K562 (cell line): ENCODE measurements at regions not wholly inside any gene's neighbourhood (a gene's known extent, or its start where the extent isn't known, plus 50 kb on each side); places are given as distances from the start of the nearest gene placed in this dataset.

Experiments
- FOXA1 ChIP-seq: fragments of 450-650 bp; IDR thresholded peaks from 2 replicates; pipeline ENCODE4 v1.6.1; 2016; ENCODE audit warnings: mild to moderate bottlenecking, borderline replicate concordance
- MYBL2 ChIP-seq, 2 experiments: fragments of 450-650 bp in 1 of 2; sonication (generic) in 1 of 2; formaldehyde crosslinking in 1 of 2; IDR thresholded peaks; 2 replicates each; pipeline versions ENCODE4 v1.6.1 to v1.8.1; 2017 to 2022; ENCODE audit warnings: borderline replicate concordance in 1 of 2, inconsistent platforms in 1 of 2, low read depth in 1 of 2, mild to moderate bottlenecking in 1 of 2, missing genetic modification reagents in 1 of 2, moderate library complexity in 1 of 2
- MYC ChIP-seq, 2 experiments: fragments of 250-450 bp in 1 of 2; sonication (Bioruptor Pico) in 1 of 2; IDR thresholded peaks; 2 replicates each; pipeline versions ENCODE4 v1.5.1 to v1.6.1; 2012 to 2021; ENCODE audit warnings: low read depth in 2 of 2, borderline replicate concordance in 1 of 2, improper control_type of control experiment in 1 of 2, low read length in 1 of 2, mild to moderate bottlenecking in 1 of 2, moderate library complexity in 1 of 2
- RAD21 ChIP-seq, 2 experiments: fragments of 250-450 bp in 1 of 2; fragments of 450-650 bp in 1 of 2; sonication (Bioruptor Pico) in 1 of 2; formaldehyde crosslinking in 1 of 2; IDR thresholded peaks in 1 of 2; conservative IDR thresholded peaks in 1 of 2; 2 replicates each; pipeline versions ENCODE4 v1.4.0 to v1.8.0; 2020 to 2022; ENCODE audit warnings: mild to moderate bottlenecking in 2 of 2, moderate library complexity in 1 of 2
- TBP ChIP-seq: optimal IDR thresholded peaks from 2 replicates; pipeline ENCODE3; 2011; ENCODE audit warnings: low read depth, low read length, improper control_type of control experiment
- ZFP1 ChIP-seq: fragments of 450-650 bp; formaldehyde crosslinking; IDR thresholded peaks from 2 replicates; pipeline ENCODE4 v1.4.0; 2020; ENCODE audit warnings: mild to moderate bottlenecking, mixed read lengths
- ZNF263 ChIP-seq: sonication (generic); formaldehyde crosslinking; IDR thresholded peaks from 2 replicates; pipeline ENCODE4 v1.8.0; 2022; ENCODE audit warnings: mild to moderate bottlenecking, missing genetic modification reagents, borderline replicate concordance
- ZNF561 ChIP-seq: fragments of 450-650 bp; formaldehyde crosslinking; conservative IDR thresholded peaks from 2 replicates; pipeline ENCODE4 v1.4.0; 2020; ENCODE audit warnings: mild to moderate bottlenecking, moderate library complexity
- TF ChIP-seq, protein P1 (sequence below), 2 experiments: fragments of 450-650 bp in 1 of 2; sonication (generic) in 1 of 2; formaldehyde crosslinking in 1 of 2; IDR thresholded peaks; 2 replicates each; pipeline versions ENCODE4 v1.7.1 to v1.9.0; 2016 to 2022; ENCODE audit warnings: inconsistent platforms in 1 of 2, mild to moderate bottlenecking in 1 of 2, missing genetic modification reagents in 1 of 2
- TF ChIP-seq, protein P2 (sequence below): fragments of 450-650 bp; formaldehyde crosslinking; conservative IDR thresholded peaks from 2 replicates; pipeline ENCODE4 v1.4.0; 2022; ENCODE audit warnings: mild to moderate bottlenecking, missing genetic modification characterization
- TF ChIP-seq, protein P3 (sequence below): fragments of 450-650 bp; IDR thresholded peaks from 2 replicates; pipeline ENCODE4 v1.7.0; 2016; ENCODE audit warnings: borderline replicate concordance
- TF ChIP-seq, protein P4 (sequence below): sonication (generic); formaldehyde crosslinking; IDR thresholded peaks from 2 replicates; pipeline ENCODE4 v1.8.1; 2022; ENCODE audit warnings: missing genetic modification reagents

DNA sequence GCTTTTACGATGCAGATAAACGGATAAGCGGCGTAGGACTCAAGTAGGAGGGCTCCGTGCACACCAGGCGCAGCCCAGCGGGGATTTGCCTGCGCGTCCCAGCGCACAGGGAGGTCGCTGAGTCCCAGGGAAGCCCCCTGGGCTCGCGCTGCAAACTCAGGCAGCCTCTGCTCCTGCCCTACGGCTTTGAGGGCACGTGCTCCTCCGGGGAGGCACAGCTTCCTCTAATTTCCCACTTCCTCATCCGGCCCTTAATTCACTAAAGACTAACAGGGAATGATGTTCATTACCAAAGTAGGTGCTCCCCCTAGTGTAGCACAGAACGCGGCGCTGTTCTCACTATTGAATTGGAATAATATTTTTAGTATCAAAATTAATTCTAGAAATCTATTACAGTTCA is 825.4 kb downstream of the KCNJ18 start (continued):
- TF ChIP-seq, protein P1, sequence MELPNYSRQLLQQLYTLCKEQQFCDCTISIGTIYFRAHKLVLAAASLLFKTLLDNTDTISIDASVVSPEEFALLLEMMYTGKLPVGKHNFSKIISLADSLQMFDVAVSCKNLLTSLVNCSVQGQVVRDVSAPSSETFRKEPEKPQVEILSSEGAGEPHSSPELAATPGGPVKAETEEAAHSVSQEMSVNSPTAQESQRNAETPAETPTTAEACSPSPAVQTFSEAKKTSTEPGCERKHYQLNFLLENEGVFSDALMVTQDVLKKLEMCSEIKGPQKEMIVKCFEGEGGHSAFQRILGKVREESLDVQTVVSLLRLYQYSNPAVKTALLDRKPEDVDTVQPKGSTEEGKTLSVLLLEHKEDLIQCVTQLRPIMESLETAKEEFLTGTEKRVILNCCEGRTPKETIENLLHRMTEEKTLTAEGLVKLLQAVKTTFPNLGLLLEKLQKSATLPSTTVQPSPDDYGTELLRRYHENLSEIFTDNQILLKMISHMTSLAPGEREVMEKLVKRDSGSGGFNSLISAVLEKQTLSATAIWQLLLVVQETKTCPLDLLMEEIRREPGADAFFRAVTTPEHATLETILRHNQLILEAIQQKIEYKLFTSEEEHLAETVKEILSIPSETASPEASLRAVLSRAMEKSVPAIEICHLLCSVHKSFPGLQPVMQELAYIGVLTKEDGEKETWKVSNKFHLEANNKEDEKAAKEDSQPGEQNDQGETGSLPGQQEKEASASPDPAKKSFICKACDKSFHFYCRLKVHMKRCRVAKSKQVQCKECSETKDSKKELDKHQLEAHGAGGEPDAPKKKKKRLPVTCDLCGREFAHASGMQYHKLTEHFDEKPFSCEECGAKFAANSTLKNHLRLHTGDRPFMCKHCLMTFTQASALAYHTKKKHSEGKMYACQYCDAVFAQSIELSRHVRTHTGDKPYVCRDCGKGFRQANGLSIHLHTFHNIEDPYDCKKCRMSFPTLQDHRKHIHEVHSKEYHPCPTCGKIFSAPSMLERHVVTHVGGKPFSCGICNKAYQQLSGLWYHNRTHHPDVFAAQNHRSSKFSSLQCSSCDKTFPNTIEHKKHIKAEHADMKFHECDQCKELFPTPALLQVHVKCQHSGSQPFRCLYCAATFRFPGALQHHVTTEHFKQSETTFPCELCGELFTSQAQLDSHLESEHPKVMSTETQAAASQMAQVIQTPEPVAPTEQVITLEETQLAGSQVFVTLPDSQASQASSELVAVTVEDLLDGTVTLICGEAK (IDR thresholded peaks at IDR 0.05): peak; percentile 39; the same call in 1 of the 2 replicates
- TF ChIP-seq, protein P1 (CRISPR knock-in tag; IDR thresholded peaks at IDR 0.05): no peak
- TF ChIP-seq RAD21 (CRISPR knock-in tag; conservative IDR thresholded peaks at IDR 0.05 in 1 of 2, IDR thresholded peaks at IDR 0.05 in 1 of 2) (peak in 1 of 2 experiments; percentile 50; a peak in 3 of 4 replicates), ZNF561 (CRISPR knock-in tag) (no peak), MYBL2 (IDR thresholded peaks at IDR 0.05; ENCODE audit: low read depth) (no peak), MYBL2 (CRISPR knock-in tag; IDR thresholded peaks at IDR 0.05; ENCODE audit: borderline replicate concordance) (no peak), ZNF263 (peak; percentile 26; the same call in 1 of the 2 replicates), MYC (IDR thresholded peaks at IDR 0.05; ENCODE audit: low read depth, low read length) (peak; percentile 72), MYC (CRISPR knock-in tag; IDR thresholded peaks at IDR 0.05; ENCODE audit: borderline replicate concordance, low read depth) (no peak), ZFP1 (CRISPR knock-in tag) (no peak), TBP (no peak), FOXA1 (no peak)
- TF ChIP-seq, protein P2, sequence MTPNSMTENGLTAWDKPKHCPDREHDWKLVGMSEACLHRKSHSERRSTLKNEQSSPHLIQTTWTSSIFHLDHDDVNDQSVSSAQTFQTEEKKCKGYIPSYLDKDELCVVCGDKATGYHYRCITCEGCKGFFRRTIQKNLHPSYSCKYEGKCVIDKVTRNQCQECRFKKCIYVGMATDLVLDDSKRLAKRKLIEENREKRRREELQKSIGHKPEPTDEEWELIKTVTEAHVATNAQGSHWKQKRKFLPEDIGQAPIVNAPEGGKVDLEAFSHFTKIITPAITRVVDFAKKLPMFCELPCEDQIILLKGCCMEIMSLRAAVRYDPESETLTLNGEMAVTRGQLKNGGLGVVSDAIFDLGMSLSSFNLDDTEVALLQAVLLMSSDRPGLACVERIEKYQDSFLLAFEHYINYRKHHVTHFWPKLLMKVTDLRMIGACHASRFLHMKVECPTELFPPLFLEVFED (CRISPR knock-in tag): no peak
- TF ChIP-seq, protein P3, sequence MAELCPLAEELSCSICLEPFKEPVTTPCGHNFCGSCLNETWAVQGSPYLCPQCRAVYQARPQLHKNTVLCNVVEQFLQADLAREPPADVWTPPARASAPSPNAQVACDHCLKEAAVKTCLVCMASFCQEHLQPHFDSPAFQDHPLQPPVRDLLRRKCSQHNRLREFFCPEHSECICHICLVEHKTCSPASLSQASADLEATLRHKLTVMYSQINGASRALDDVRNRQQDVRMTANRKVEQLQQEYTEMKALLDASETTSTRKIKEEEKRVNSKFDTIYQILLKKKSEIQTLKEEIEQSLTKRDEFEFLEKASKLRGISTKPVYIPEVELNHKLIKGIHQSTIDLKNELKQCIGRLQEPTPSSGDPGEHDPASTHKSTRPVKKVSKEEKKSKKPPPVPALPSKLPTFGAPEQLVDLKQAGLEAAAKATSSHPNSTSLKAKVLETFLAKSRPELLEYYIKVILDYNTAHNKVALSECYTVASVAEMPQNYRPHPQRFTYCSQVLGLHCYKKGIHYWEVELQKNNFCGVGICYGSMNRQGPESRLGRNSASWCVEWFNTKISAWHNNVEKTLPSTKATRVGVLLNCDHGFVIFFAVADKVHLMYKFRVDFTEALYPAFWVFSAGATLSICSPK: no peak
- TF ChIP-seq, protein P4, sequence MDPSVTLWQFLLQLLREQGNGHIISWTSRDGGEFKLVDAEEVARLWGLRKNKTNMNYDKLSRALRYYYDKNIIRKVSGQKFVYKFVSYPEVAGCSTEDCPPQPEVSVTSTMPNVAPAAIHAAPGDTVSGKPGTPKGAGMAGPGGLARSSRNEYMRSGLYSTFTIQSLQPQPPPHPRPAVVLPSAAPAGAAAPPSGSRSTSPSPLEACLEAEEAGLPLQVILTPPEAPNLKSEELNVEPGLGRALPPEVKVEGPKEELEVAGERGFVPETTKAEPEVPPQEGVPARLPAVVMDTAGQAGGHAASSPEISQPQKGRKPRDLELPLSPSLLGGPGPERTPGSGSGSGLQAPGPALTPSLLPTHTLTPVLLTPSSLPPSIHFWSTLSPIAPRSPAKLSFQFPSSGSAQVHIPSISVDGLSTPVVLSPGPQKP (CRISPR knock-in tag): no peak
